PC-9 (cell line): ENCODE measurements at regions not wholly inside any gene's neighbourhood (a gene's known extent, or its start where the extent isn't known, plus 50 kb on each side); places are given as distances from the start of the nearest gene placed in this dataset.

ENCODE experiments used
- EZH2 ChIP-seq: fragments of 200-600 bp; sonication (generic); IDR thresholded peaks from 2 replicates; pipeline ENCODE4 v1.8.0; 2017; ENCODE audit warnings: antibody characterized with exemption, low read depth
- TF ChIP-seq, protein P1 (sequence below): fragments of 200-600 bp; sonication (generic); conservative IDR thresholded peaks from 2 replicates; pipeline ENCODE4 v1.6.1; 2017; ENCODE audit warnings: mixed run types, antibody characterized with exemption, mild to moderate bottlenecking, moderate library complexity

DNA sequence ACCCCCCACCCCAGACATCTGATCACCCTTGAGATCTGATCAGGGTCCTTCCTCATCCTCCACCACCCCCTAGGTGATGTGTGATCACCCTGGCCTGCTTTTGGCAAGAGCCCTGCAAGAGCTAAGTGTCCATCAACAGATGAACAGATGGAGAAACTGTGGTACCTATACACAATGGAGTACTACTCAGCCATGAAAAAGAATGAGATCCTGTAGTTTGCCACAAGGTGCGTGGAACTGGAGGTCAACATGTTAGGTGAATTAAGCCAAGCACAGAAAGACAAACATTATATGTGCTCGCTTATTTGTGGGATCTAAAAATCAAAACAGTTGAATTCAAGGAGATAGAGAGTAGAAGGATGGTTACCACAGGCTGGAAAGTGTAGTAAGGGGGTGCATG lies 209.1 kb downstream of the USP6NL start:
- no peak for TF ChIP-seq EZH2
- TF ChIP-seq, protein P1, sequence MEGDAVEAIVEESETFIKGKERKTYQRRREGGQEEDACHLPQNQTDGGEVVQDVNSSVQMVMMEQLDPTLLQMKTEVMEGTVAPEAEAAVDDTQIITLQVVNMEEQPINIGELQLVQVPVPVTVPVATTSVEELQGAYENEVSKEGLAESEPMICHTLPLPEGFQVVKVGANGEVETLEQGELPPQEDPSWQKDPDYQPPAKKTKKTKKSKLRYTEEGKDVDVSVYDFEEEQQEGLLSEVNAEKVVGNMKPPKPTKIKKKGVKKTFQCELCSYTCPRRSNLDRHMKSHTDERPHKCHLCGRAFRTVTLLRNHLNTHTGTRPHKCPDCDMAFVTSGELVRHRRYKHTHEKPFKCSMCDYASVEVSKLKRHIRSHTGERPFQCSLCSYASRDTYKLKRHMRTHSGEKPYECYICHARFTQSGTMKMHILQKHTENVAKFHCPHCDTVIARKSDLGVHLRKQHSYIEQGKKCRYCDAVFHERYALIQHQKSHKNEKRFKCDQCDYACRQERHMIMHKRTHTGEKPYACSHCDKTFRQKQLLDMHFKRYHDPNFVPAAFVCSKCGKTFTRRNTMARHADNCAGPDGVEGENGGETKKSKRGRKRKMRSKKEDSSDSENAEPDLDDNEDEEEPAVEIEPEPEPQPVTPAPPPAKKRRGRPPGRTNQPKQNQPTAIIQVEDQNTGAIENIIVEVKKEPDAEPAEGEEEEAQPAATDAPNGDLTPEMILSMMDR: no peak
